ENCODE measurements at regions not wholly inside any gene's neighbourhood (a gene's known extent, or its start where the extent isn't known, plus 50 kb on each side); places are given as distances from the start of the nearest gene placed in this dataset.
"Not testable (repeated sequence)": the region's sequence is repeated elsewhere in the genome, so short reads cannot be mapped to it uniquely, and the experiment has no call there.

- H3K4me3 ChIP-seq (ENCODE audit: low read length), result no peak overlapping the region
- DNase-seq (ENCODE audit: low read depth), result no peak
- no peak for TF ChIP-seq CTCF (conservative IDR thresholded peaks at IDR 0.05; ENCODE audit: low read length)
Measured at GRCh38 chr12:14219156-14219555, 146.3 kb upstream of the ATF7IP start.

GRCh38 chr12:14219670-14220069, 145.8 kb upstream of the ATF7IP start:
- DNase-seq (ENCODE audit: low read depth); H3K4me3 ChIP-seq (ENCODE audit: low read length): not testable (repeated sequence)

- no peak overlapping the region for H3K4me3 ChIP-seq (ENCODE audit: low read length)
- DNase-seq (ENCODE audit: low read depth), result no peak
- TF ChIP-seq CTCF (conservative IDR thresholded peaks at IDR 0.05; ENCODE audit: low read length), result no peak
Measured at GRCh38 chr12:14225064-14225463, 140.4 kb upstream of the ATF7IP start.

GRCh38 chr12:14235176-14235575, 130.3 kb upstream of the ATF7IP start:
- not testable (repeated sequence) for DNase-seq (ENCODE audit: low read depth); H3K4me3 ChIP-seq (ENCODE audit: low read length)

- not testable (repeated sequence) for H3K4me3 ChIP-seq (ENCODE audit: low read length); DNase-seq (ENCODE audit: low read depth)
Measured at GRCh38 chr12:14236641-14237040, 128.8 kb upstream of the ATF7IP start.

- no peak overlapping the region for H3K4me3 ChIP-seq (ENCODE audit: low read length)
Measured at GRCh38 chr12:14238221-14238792, 127.2 kb upstream of the ATF7IP start.

GRCh38 chr12:14239350-14239934, 126.0 kb upstream of the ATF7IP start:
- peak overlapping the region; percentile 5; the same call in 1 of the 2 replicates for H3K4me3 ChIP-seq (ENCODE audit: low read length)
- peak; percentile 71 for DNase-seq (ENCODE audit: low read depth)
- peak; percentile 33 for TF ChIP-seq CTCF (conservative IDR thresholded peaks at IDR 0.05; ENCODE audit: low read length)

More at GRCh38 chr12:14238221-14238792, 127.2 kb upstream of the ATF7IP start:
- peak; percentile 73 for TF ChIP-seq CTCF (conservative IDR thresholded peaks at IDR 0.05; ENCODE audit: low read length)
- DNase-seq (ENCODE audit: low read depth), result peak; percentile 44

- DNase-seq (ENCODE audit: low read depth), result no peak
- H3K4me3 ChIP-seq (ENCODE audit: low read length), result peak overlapping the region; percentile 5; the same call in 1 of the 2 replicates
- no peak for TF ChIP-seq CTCF (conservative IDR thresholded peaks at IDR 0.05; ENCODE audit: low read length)
Measured at GRCh38 chr12:14239935-14240872, 125.3 kb upstream of the ATF7IP start.
